Memory B cell (primary cell): ENCODE measurements at regions not wholly inside any gene's neighbourhood (a gene's known extent, or its start where the extent isn't known, plus 50 kb on each side); places are given as distances from the start of the nearest gene placed in this dataset.

Experiments used
- ATAC-seq: fragments of 150-1000 bp; cut with Tn5 transposase; 2 replicates; pipeline ENCODE4 v1.10.0; 2021; ENCODE audit warnings: low read depth, mild to moderate bottlenecking, moderate library complexity
- DNase-seq, 2 donors: peaks; one replicate each; pipeline ENCODE4 v3.0.0; 2022; ENCODE audit warnings: low spot score in 2 of 2
- H3K27ac Mint-ChIP-seq: one replicate; pipeline ENCODE4 v1.8.0; 2022; ENCODE audit warnings: mild to moderate bottlenecking, moderate library complexity, mixed read lengths
- H3K27me3 Mint-ChIP-seq: one replicate; pipeline ENCODE4 v1.8.0; 2022; ENCODE audit warnings: mixed read lengths
- H3K36me3 Mint-ChIP-seq: one replicate; pipeline ENCODE4 v1.8.0; 2022; ENCODE audit warnings: mild to moderate bottlenecking, mixed read lengths
- H3K4me1 Mint-ChIP-seq: one replicate; pipeline ENCODE4 v1.8.0; 2022; ENCODE audit warnings: mixed read lengths
- H3K4me3 Mint-ChIP-seq: one replicate; pipeline ENCODE4 v1.8.0; 2022; ENCODE audit warnings: mild to moderate bottlenecking, moderate library complexity, mixed read lengths
- H3K9me3 Mint-ChIP-seq: one replicate; pipeline ENCODE4 v1.8.0; 2022; ENCODE audit warnings: mixed read lengths

DNA sequence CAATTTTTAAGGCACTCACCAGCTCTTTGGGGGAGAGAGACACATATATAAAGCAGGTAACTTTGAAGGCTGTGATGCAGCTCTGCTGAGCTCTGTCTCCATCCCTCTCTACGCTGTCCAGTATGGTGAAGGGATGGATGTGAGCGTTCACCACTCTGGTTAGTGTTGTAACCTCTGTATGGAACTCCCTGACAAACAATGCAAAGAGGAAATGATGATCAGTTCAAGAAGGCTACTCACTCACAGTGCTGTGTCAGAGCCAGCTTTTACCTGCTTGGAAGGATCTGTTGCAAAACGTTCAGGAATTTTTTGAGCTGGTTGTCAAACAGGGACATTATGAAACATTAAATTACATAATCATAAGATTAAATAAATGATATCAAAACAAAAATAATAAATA lies 90.8 kb upstream of the SLC10A2 start:
- Mint-ChIP-seq H3K36me3 (no peaks in the 10 kb centered on the region), H3K9me3 (peaks cover under 1% of the 10 kb centered on the region), H3K27ac (no peak overlapping the region), H3K4me1 (no peaks in the 10 kb centered on the region), H3K4me3 (no peak overlapping the region), H3K27me3 (peaks cover 2% of the 10 kb centered on the region)
- DNase-seq (no peak), ATAC-seq (no peak)

DNA sequence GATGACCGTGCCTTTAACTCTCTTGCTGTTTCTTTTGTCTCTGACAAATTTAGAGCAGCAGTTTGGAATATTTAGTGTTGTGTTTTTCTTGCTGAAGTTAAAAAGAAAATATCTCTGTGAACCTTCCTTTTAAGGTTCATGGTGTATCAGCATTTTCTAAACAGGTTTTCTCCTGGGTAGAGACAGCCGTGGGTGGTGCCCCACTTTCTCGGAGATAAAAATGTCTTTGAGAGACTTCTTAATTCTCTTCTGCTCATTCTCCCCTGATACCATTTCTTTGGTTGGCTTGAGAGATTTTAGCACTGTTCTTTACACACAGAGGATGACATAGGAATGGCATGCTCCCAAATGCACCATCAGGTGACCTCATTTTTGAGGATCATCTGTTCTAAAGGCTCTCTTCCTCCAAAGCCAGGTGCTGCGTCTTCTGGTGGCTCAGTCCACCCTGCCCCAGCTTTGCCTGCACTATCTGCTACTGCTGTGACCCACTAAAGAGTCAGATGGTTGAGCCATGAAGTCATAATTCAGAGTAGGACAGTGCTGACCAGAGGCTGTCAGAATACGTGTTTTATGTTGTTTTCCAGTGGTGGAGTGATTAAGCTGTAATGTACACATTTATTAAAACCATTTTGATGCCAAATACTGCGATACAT lies 90.3 kb upstream of the SLC10A2 start:
- Mint-ChIP-seq H3K27ac (no peak overlapping the region), H3K36me3 (no peaks in the 10 kb centered on the region), H3K9me3 (no peaks in the 10 kb centered on the region), H3K4me3 (no peak overlapping the region), H3K27me3 (peaks cover 2% of the 10 kb centered on the region), H3K4me1 (no peaks in the 10 kb centered on the region)
- ATAC-seq (no peak), DNase-seq (no peak)

DNA sequence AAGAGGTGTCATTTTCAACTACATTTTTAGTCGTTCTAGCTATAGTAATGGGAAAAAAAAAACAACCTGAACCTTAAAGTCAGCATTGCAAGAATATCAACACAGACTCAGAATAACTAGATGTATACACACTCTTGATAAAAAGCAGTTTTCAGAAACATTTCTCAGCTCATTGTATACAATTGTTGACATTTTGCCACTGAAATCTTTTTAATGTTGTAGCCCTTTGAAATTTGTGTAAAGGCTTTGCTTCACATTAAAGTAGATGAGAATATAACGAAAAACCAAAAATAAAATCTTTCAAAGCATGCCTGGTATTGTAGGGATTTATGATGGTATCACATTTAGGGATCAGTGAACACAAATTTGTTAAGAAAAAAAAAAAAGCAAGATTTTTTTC lies 87.2 kb upstream of the SLC10A2 start:
- no peak for DNase-seq
- no peak overlapping the region for H3K4me3 Mint-ChIP-seq
- H3K9me3 Mint-ChIP-seq, result peaks cover 2% of the 10 kb centered on the region
- no peak for ATAC-seq
- no peaks in the 10 kb centered on the region for H3K4me1 Mint-ChIP-seq
- H3K36me3 Mint-ChIP-seq, result no peaks in the 10 kb centered on the region
- H3K27ac Mint-ChIP-seq, result no peak overlapping the region
- H3K27me3 Mint-ChIP-seq, result no peaks in the 10 kb centered on the region

DNA sequence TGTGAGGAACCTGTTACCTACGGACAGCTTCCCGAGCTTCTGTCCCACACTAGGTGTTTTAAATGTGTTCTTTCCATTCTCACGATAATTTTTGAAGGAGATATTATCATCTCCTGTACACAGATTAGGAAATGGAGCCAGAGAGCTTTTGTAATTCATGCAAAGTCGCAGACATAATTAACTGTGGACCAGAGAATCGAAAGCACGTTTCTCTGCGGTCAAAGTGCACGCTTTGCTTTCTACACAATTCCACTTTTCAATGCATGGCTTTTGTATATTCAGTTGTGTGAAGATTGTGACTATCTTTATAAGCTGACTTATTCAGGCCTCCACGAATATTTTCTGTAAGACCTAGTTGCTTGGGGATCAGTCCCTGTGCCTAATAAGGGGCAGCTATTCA lies 81.7 kb upstream of the SLC10A2 start:
- Mint-ChIP-seq H3K4me3 (no peak overlapping the region), H3K36me3 (no peaks in the 10 kb centered on the region), H3K27ac (no peak overlapping the region), H3K4me1 (no peaks in the 10 kb centered on the region), H3K27me3 (no peaks in the 10 kb centered on the region), H3K9me3 (peaks cover 2% of the 10 kb centered on the region)
- DNase-seq (no peak), ATAC-seq (no peak)

DNA sequence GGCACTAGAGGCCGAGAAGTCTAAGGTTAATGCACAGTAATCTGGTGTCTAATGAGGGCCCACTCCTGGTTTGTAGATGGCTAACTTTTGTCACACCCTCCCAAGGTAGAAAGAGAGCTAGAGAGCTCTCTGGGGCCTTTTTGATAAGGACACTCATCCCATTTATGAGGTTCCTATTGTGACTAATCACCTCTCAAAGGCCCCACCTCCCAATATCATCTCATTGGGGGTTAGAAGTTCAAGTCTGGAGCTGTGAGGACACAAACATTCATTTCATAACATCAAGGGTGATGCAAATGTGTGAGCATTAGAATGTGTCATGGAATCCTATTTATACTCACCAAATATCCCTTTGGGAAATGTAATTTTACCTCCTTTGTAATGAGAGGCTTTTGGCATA lies 79.2 kb upstream of the SLC10A2 start:
- H3K27ac Mint-ChIP-seq, result no peak overlapping the region
- H3K36me3 Mint-ChIP-seq, result no peaks in the 10 kb centered on the region
- H3K27me3 Mint-ChIP-seq, result no peaks in the 10 kb centered on the region
- H3K9me3 Mint-ChIP-seq, result peaks cover 4% of the 10 kb centered on the region
- no peak for ATAC-seq
- DNase-seq, result no peak
- no peak overlapping the region for H3K4me3 Mint-ChIP-seq
- H3K4me1 Mint-ChIP-seq, result no peaks in the 10 kb centered on the region

DNA sequence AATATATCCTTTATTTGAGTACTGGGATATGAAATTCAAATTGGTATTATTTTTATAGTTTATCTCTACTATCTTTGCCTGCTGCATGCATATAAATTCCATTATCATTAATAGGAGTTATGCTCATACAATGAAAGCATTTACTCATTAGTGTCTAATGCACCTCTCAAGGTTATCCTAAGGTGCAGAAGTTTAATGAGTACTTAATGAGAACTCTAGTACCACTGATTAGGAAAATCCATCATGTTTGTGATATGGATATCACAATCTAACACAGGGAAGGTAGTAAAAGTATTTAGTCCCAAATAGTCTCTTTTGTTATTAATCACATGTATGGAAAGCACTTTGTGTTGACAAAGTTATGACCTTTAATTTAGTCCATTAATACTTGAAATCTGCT lies 77.2 kb upstream of the SLC10A2 start:
- peaks cover 6% of the 10 kb centered on the region for H3K9me3 Mint-ChIP-seq
- H3K4me1 Mint-ChIP-seq, result no peaks in the 10 kb centered on the region
- no peak overlapping the region for H3K27ac Mint-ChIP-seq
- DNase-seq (no peak), ATAC-seq (no peak)
- H3K36me3 Mint-ChIP-seq, result no peaks in the 10 kb centered on the region
- H3K27me3 Mint-ChIP-seq, result no peaks in the 10 kb centered on the region
- no peak overlapping the region for H3K4me3 Mint-ChIP-seq

DNA sequence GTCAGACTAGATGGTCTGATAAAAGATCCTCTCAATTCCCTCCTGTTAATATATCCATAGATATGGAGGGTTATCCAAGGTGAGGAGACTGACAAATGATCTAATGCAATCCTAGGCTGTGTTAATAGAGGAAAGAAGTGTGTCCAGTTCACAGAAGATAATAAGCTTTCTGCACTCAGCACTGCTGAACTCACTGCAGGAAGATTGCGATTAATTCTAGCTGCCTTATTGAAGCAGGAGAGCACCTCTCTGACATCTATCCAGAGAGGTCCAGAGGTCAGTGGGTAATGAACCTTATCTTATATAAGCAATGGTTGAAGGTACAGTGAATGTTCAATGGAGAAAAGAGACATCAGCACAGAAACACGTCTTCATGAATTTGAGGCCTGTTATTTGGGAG lies 75.9 kb upstream of the SLC10A2 start:
- H3K27me3 Mint-ChIP-seq, result no peaks in the 10 kb centered on the region
- no peaks in the 10 kb centered on the region for H3K36me3 Mint-ChIP-seq
- no peak overlapping the region for H3K27ac Mint-ChIP-seq
- no peak overlapping the region for H3K4me3 Mint-ChIP-seq
- ATAC-seq (no peak), DNase-seq (no peak)
- H3K4me1 Mint-ChIP-seq, result no peaks in the 10 kb centered on the region
- peaks cover 11% of the 10 kb centered on the region for H3K9me3 Mint-ChIP-seq

DNA sequence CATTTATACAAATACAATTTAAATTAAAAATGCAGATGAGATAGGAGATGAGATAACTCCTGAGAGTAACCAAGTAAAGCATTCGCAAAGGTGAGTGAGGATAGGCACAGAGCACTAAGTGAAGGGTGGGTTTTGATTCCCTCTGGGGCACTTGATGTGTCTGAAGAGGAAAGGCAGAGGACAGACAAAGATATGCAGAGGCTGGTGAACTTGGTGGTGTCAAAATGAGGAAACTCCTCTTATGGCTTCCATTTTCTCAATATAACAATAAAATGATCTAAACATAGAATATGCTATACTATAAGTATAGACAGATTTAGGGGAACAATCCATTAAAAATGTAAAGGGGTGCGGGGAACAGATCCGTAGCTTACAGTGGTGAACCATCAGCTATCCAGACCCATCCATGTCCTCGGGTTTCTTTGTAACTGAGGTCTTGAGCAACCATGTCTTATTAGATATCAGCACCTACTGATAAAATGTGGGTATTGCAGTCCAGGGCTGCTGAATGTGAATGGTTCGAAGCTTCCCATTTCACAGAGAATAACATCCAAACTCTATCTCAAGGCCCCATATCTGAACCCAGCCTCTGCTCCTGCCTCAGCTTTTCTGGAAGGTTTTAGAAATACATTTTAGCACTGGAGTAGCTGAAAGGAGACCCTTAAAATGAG lies 73.9 kb upstream of the SLC10A2 start:
- Mint-ChIP-seq H3K27me3 (no peaks in the 10 kb centered on the region), H3K9me3 (peaks cover 11% of the 10 kb centered on the region), H3K4me3 (no peak overlapping the region), H3K27ac (no peak overlapping the region), H3K36me3 (no peaks in the 10 kb centered on the region), H3K4me1 (no peaks in the 10 kb centered on the region)
- DNase-seq, result no peak
- ATAC-seq, result no peak

DNA sequence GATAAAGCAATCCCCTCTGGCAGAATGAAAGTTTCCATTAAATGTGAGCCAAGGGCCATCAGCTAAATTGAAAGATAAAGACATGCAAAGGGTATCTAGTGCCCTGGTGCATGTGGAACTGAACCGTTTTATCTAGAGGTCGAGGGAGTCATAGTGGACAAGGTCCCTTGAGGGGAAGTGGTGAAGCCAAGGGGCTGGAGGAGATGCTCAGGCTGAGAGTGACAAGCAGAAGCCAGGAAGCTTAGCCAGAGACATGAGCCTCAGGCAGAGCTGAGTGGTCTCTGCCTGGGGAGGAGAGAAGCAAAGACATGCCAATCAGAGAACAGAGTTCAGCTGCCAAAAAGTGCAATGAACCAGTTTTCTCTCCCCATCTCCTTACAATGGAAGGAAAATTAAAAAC lies 68.1 kb upstream of the SLC10A2 start:
- ATAC-seq (no peak), DNase-seq (no peak)
- no peaks in the 10 kb centered on the region for H3K27me3 Mint-ChIP-seq
- no peaks in the 10 kb centered on the region for H3K36me3 Mint-ChIP-seq
- H3K4me3 Mint-ChIP-seq, result no peak overlapping the region
- no peak overlapping the region for H3K27ac Mint-ChIP-seq
- peaks cover 9% of the 10 kb centered on the region for H3K9me3 Mint-ChIP-seq
- no peaks in the 10 kb centered on the region for H3K4me1 Mint-ChIP-seq

DNA sequence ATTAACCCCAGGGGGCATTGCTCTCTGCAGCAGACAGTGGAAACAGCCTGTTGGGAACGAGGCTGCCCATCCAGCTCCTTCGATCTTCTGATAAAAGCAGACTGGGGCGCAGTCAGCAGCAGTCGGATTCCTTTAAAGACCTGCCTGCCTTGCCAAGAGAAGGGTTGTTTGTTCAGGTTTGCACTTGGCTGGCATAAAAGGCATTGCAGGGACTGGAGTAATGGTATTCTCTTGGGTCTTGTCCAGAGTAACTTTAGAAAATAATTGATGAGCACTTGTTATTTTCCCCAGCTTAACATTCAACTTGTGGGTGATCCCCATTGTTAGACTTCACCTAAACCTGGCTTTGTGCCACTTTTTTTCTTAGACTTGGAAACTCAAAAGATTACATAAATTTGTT lies 67.3 kb upstream of the SLC10A2 start:
- H3K36me3 Mint-ChIP-seq, result no peaks in the 10 kb centered on the region
- H3K27me3 Mint-ChIP-seq, result no peaks in the 10 kb centered on the region
- ATAC-seq, result no peak

DNA sequence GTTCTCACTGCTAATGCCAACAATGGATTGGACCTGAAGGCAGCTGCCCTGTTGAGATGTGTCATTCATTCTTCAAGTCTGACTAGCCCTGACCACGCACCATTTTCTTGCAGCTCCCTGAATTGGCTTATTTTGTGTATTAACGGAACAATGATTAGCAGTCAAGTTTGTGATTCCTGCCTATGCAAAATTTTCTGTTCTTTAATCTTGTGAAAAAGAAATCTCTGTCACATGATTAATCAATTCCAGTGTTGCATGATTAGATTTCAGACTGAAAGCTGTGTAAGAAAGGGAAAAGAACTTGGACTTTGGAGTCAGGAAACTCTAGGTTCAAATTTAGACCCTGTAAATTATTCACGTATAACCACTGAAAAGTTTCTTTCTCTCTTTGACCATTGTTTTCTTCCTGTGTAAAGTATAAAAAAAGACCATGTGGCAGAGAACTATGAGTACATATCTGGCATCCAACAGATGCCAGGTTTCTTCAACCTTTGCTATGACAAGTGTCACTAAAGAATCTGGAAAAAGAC lies 64.5 kb upstream of the SLC10A2 start:
- H3K4me1 Mint-ChIP-seq, result no peaks in the 10 kb centered on the region
- no peak overlapping the region for H3K27ac Mint-ChIP-seq
- no peaks in the 10 kb centered on the region for H3K27me3 Mint-ChIP-seq
- no peak overlapping the region for H3K4me3 Mint-ChIP-seq
- H3K9me3 Mint-ChIP-seq, result no peaks in the 10 kb centered on the region
- ATAC-seq, result no peak
- no peaks in the 10 kb centered on the region for H3K36me3 Mint-ChIP-seq
- DNase-seq, result no peak

More for the DNA sequence above, 67.3 kb upstream of the SLC10A2 start:
- Mint-ChIP-seq H3K9me3 (peaks cover 6% of the 10 kb centered on the region), H3K4me1 (no peaks in the 10 kb centered on the region), H3K4me3 (no peak overlapping the region), H3K27ac (no peak overlapping the region)
- no peak for DNase-seq

DNA sequence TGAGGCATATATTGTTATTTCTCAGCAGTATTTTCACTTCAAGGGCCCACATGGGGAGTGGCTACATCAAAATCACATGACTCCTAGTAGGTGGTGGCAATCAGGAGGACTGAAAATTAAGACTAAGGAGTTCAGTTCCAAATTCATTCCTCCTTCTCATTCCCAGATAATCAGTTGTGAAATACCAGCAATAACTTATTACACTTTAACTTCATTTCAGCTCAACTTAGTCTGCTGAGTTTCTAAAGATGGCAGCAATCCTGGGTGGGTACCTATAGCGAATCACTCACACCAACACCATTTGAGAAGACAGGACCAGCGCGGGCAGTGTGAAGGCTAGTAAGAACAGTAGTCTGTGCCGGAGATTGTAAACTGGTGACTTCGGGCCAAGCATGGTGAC lies 63.9 kb upstream of the SLC10A2 start:
- Mint-ChIP-seq H3K4me3 (no peak overlapping the region), H3K4me1 (no peaks in the 10 kb centered on the region), H3K36me3 (no peaks in the 10 kb centered on the region), H3K27ac (no peak overlapping the region), H3K9me3 (no peaks in the 10 kb centered on the region), H3K27me3 (no peaks in the 10 kb centered on the region)
- DNase-seq, result no peak
- no peak for ATAC-seq
